NT2/D1 (cell line): ENCODE measurements at regions not wholly inside any gene's neighbourhood (a gene's known extent, or its start where the extent isn't known, plus 50 kb on each side); places are given as distances from the start of the nearest gene placed in this dataset.

ENCODE experiments used
- SUZ12 ChIP-seq: IDR thresholded peaks from 2 replicates; pipeline ENCODE4 v1.6.1; 2011; ENCODE audit not compliant: insufficient read length, insufficient read depth; ENCODE audit errors: extremely low read depth
- YY1 ChIP-seq: IDR thresholded peaks from 2 replicates; pipeline ENCODE4 v1.6.1; 2011; ENCODE audit not compliant: insufficient read length, insufficient read depth
- ZNF274 ChIP-seq: IDR thresholded peaks from 2 replicates; pipeline ENCODE4 v1.6.1; 2011; ENCODE audit warnings: mild to moderate bottlenecking, low read depth, low read length

- TF ChIP-seq ZNF274 (no peak), YY1 (no peak), SUZ12 (no peak)
Observed at GRCh38 chr6:44058617-44059358, 68.5 kb downstream of the MRPL14 start.
